ENCODE measurements at regions not wholly inside any gene's neighbourhood (a gene's known extent, or its start where the extent isn't known, plus 50 kb on each side); places are given as distances from the start of the nearest gene placed in this dataset.

- TF ChIP-seq CTCF (IDR thresholded peaks at IDR 0.05) (no peak), POLR2A (IDR thresholded peaks at IDR 0.05) (no peak)
Measured at GRCh38 chr10:35693800-35694199, 51.7 kb upstream of the FZD8 start.
